CMK (cell line): ENCODE measurements at regions not wholly inside any gene's neighbourhood (a gene's known extent, or its start where the extent isn't known, plus 50 kb on each side); places are given as distances from the start of the nearest gene placed in this dataset.
"Not testable (repeated sequence)": the region's sequence is repeated elsewhere in the genome, so short reads cannot be mapped to it uniquely, and the experiment has no call there.

Source experiments
- DNase-seq: peaks from one replicate; pipeline ENCODE4 v3.0.0-alpha.2; 2010; ENCODE audit warnings: low read depth

GRCh38 chr2:156779416-156780120 lies 343.4 kb downstream of the GPD2 start:
- DNase-seq, result no peak

GRCh38 chr2:156781677-156782076 lies 345.5 kb downstream of the GPD2 start:
- not testable (repeated sequence) for DNase-seq

DNA sequence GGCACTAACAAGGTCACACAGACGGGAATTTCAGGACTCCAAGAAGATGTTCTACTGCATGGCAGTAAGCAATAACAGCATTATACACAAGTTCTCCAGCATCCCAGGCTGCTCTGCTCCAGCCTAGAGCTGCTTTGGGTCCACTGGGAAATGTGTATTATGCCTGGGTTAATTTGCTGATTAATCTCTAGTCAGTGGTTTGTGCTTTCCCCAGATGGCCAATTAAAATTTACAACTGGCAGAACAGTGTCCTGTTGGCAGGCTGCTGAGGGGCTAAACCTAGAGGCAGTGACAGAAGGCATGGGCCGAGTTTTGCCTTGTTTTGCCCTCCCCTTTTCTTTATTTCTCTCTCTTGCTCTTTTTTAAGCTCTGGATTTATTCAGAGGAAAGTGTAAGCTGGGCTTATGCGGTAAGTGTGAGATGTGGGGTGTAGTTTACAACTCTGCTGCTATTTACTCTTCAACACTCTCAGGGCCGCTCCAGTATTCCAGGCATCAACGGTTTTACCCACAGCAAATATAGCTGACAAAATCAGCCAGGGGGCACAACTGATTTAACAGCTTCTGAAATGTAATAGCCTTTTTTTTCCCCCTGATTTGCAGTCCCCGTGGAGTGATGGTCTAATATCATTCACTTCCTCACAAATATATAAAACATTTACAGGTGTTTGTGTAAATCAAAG lies 348.0 kb downstream of the GPD2 start:
- DNase-seq, result no peak

DNA sequence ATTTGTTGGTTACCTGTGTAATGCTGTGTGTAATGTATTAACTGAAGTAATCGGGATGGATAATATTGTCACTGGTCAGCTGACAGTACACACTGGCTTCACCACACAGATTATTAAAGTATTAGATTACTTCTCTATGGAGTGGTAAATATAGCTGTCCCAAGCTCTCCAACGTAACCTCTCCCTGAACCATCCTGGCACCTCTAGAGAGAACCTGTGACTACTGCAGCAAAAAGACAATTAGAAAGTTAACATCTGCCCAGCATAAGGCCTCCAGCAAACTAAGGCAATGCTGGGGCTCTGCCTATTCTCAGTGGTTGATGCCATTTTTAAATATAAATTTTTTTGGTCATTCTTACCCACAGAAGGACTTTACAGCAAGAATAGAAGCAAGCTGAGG lies 351.3 kb downstream of the GPD2 start:
- DNase-seq, result no peak

- DNase-seq, result no peak
These were observed 354.3 kb downstream of the GPD2 start for GRCh38 chr2:156790343-156791037.

DNA sequence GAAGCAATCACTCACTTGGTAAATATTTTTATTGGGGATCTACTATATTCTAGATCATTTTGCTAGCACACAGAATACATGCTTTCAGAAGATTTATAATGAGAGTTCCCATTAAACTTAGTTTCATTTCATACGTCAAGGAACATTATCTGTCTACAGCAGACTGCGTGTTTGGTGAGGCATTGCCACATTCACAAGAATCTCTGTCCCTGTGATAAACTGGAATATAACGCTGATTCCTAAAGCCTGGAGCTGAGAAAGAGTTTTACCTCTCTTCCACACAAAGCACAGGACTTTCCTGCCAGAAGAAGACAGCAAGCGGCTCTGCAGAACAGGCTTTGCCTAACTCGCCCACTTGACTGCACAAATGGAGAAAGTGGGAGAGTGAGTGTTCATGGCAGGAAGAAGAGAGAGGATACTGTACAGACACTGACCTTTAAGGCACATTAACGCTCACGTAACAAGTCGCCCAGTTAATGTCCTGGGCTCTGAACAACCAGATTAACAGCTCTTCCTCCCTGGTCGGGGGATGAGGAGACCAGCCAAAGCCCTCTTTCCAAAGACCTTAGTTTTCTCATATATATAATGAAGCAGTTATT lies 356.2 kb downstream of the GPD2 start:
- no peak for DNase-seq

DNA sequence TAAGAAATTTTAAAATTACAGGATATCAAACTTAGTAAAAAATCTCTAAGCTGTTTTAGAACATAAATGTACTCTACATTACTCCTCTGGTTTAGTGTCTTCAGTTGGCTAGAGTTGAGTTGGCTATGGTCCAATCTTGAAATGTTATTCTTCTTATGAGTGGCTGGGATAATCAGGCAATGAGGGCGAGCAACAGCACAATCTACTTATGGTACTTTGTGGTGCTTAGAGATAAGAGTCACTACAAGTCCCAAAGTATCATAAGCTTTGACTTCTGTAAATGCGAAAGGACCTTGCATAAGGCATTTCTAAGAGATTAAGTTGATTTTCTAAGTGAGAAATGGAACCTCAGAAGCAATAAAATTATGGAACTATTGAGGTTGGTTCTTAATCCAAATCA lies 361.7 kb downstream of the GPD2 start:
- peak; percentile 30 for DNase-seq

- DNase-seq, result no peak
These were observed 364.0 kb downstream of the GPD2 start for GRCh38 chr2:156800065-156800653.

DNA sequence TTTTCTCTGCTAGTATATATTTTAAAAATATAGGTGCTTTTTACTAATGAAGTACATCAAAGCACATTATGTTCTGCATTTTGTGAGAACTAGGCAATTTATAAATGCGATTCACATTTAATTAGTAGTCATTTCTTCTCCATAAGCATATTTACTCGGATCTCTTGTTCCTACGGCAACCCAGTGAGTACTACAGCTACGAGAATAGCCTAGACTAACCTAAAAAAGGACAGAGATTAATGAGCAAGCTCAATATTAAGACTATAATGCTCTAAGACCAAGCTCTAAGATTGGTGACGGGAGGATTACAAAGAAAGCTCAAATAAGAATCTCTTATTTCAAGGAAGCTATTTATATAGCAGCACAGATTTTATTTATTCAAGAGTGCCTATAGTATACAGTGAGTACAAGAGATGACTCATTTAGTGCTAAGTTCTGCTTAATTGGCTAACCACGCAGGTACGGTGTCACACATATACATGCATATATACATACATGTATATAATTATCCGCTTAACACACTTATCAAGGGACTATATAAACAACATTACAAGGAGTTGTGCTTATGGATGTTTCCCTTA lies 364.7 kb downstream of the GPD2 start:
- DNase-seq, result no peak

DNA sequence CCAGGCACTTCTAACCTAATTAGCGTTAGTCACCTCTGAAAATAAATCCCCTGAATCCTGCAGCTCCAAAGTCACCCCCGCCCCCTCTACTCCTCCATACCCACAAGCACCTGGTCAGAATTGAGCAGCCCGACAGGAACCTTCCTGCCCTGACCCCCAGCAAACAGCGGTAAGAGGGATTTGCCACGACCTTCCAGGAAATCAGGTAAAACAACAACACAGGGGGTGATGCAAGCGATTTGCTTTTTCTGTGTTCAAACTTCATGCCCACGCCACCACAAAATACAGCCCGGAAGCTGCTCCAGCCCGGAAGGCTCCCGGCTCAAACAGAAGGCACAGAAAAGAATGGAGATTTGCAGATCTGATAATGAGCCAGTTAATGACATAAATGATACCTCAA lies 367.1 kb downstream of the GPD2 start:
- no peak for DNase-seq

DNA sequence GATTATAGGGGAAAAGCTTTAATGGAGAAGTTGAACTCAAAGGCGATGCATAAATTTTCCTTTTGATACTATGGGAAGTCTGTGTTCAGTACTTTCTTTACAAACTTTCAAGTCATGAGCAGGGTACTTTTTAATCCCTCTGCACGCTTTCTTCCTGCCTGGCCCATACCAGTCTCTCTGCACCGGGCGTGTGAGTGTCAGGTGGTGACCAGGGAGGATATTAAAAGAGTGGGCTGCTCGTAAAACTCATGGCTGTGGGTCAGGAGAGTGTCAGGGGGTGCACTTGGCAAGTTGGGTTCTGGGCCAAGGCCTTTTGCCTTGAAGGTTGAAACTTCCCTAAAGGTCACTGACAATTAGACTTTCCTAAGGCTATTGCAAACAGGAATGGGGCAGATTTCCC lies 367.8 kb downstream of the GPD2 start:
- DNase-seq, result no peak

DNA sequence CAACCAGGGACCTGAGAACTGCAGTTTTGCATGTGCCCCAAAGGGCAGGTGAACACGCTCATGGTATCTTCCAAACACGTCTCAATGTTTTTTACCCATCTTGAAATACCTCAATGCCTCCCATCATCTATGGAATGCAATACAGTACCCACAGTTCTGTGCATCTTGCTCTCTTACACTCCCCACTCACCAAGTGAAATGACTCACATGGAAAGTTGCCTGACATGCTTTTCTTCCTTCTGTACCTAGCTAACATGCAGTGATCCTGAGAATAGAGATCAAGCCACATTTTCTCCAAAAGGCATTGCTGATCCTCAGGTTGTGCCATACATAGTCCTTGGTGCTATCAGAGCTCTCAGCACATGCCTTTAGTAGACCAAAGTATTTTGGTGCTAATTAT lies 373.9 kb downstream of the GPD2 start:
- DNase-seq, result no peak

DNA sequence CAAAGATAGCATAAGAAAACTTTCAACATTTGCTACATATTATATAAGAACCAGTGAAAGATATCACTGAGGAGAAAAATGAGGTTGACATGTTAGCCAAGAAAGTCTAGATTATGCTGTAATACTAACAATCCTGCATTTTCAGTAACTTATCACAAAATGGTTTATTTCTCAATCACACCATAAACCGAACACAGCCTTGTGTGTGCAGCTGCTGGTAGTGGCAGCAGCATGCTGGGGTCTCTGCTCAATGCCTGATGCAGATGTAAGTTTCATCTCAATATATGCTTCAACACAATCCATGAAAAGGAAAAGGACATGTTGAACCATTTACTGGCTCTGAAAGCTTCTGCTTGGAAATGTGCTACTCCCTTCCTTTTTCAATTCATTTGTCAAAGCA lies 376.3 kb downstream of the GPD2 start:
- DNase-seq, result no peak

GRCh38 chr2:156817430-156817829 lies 381.3 kb downstream of the GPD2 start:
- no peak for DNase-seq

DNA sequence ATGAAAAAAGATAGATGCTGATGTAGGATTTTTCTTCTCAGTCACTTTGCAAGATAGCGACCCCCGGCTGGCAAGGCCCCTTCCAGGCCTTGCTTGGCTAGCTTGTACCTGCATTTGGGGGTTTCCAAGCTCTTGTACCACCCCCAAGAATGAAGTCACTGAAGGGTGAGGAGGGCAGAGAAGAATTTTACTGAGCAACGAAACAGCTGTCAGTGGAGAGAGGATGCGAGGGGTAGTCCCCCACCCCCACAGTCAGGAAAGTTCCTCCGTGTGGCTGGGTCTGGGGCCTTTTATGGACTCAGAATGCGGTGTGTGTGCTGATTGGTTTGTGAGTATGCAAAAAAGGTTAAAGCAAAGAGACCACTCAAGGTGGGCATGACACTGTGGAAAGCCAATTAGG lies 382.0 kb downstream of the GPD2 start:
- DNase-seq, result no peak

- DNase-seq, result no peak
These were observed 382.8 kb downstream of the GPD2 start for GRCh38 chr2:156818944-156819343.

GRCh38 chr2:156826341-156826933 lies 390.3 kb downstream of the GPD2 start:
- DNase-seq, result no peak

- no peak for DNase-seq
These were observed 398.3 kb downstream of the GPD2 start for GRCh38 chr2:156834431-156834830.

- DNase-seq, result no peak
These were observed 401.6 kb downstream of the GPD2 start for GRCh38 chr2:156837635-156838370.

- DNase-seq, result no peak
These were observed 405.1 kb downstream of the GPD2 start for GRCh38 chr2:156841321-156841720.
